Heart left ventricle (tissue), 13 donors: ENCODE measurements at regions not wholly inside any gene's neighbourhood (a gene's known extent, or its start where the extent isn't known, plus 50 kb on each side); places are given as distances from the start of the nearest gene placed in this dataset.

Experiments
- CTCF ChIP-seq, 12 donors: fragments of 200-600 bp; sonication (generic) in 4 of 12; IDR thresholded peaks; one replicate each; pipeline versions ENCODE4 v1.5.0 to v1.8.0; 2018 to 2022; ENCODE audit warnings: antibody characterized with exemption in 12 of 12, mild to moderate bottlenecking in 5 of 12
- POLR2A ChIP-seq, 2 donors: fragments of 450-650 bp; IDR thresholded peaks; one replicate each; pipeline ENCODE4 v1.6.1; 2017; ENCODE audit warnings: antibody characterized with exemption in 2 of 2, mild to moderate bottlenecking in 2 of 2, moderate library complexity in 2 of 2
- donor health status: ischemic (EF 13 %, LVEDD 7.1; RV severe dilation, severe dysfunction).
- donor health status: DM: no; HTN: yes; CAD: no.
- donor health status: DM: no; HTN: no; CAD: no.
- donor health status: ischemic (EF 25% LVEDD 6.9; RV normal size, moderate dysfunction).
- donor health status: ischemic (EF 25% LVEDD 5.7; RV mildly dilated, moderate dysfunction).
- donor health status: ischemic (EF 35%, LVEDD 5.7; RV mildly dilated, moderate dysfunction).
- donor health status: nonischemic (EF 11% LVEDD 7.7; RV severe dilation, severe dysfunction).
- donor health status: DM: yes; HTN: yes; CAD: no.
- donor health status: PGD.
- donor health status: ischemic (EF 29% LVEDD 5.4; RV normal size, mild dysfunction).
- donor health status: nonischemic (EF 23%, LVEDD 6.1; RV moderate dilation, normal function).

DNA sequence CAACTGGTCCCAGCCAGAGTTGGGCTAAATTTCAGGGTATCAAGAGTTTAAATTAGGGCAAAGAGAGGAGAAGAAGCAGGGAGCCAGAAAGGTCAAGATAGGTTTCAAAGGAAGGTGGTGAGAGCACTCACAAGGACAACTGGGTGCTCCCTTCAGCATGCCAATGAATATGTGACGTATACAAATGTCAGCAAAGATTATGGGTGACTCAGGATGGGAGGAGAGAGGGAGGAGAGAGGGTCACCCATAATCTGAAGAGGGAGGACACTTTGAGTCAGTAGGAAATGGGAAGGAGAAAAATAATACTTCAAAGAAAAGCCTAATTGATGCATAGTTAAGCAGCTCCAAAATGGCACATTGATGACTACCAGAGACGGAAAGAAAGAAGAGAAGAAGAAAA, 53.1 kb upstream of the ABCA12 start:
- TF ChIP-seq CTCF (IDR thresholded peaks at IDR 0.05) (no peak), POLR2A (IDR thresholded peaks at IDR 0.05) (no peak)
